HG02884 (cell line): ENCODE measurements at regions not wholly inside any gene's neighbourhood (a gene's known extent, or its start where the extent isn't known, plus 50 kb on each side); places are given as distances from the start of the nearest gene placed in this dataset.
"Not testable (repeated sequence)": the region's sequence is repeated elsewhere in the genome, so short reads cannot be mapped to it uniquely, and the experiment has no call there.

Source experiments
- ATAC-seq: cut with Tn5 transposase; IDR thresholded peaks from one replicate; pipeline ENCODE4 v1.9.1; 2021; ENCODE audit warnings: mild to moderate bottlenecking, moderate library complexity; ENCODE audit not compliant: unreplicated experiment

DNA sequence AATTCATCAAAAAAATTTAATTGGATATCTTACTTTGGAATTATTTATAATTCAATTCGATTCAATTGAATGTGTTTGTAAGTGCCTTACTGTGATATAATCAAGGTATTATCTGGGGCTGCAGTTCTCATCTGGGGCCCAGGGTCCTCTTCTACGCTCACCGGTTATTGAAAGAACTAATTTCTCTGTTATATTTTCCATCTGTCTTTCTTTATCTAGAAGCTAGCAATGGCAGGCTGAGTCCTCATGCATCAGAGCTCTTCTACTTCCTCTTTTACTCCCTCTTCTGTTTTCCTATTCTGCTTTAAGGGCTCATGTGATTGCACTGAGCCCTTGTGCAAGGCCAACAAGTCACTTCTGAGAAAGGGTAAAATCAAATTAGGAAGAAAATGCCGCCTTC is 315.6 kb downstream of the RAD51AP2 start:
- ATAC-seq = peak; percentile 94

DNA sequence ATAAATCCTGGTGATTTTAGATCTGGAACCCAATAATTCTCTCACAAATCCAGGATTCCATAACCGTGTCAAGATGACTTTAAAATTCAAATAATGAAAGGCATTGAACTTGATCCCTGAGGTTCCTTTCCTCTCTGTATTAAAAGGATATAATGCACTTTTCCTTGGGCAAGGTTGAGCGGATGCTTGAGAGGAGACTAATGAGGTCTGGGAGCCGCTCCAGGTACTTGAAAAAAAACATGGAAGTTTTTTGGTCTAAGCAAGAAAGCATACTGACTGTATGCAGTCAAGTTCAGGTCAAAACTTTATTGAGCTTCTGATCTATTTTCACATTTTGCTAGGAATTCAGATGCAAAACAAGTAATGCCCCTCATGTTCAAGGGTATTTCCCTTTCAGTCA is 318.5 kb downstream of the RAD51AP2 start:
- ATAC-seq = no peak

DNA sequence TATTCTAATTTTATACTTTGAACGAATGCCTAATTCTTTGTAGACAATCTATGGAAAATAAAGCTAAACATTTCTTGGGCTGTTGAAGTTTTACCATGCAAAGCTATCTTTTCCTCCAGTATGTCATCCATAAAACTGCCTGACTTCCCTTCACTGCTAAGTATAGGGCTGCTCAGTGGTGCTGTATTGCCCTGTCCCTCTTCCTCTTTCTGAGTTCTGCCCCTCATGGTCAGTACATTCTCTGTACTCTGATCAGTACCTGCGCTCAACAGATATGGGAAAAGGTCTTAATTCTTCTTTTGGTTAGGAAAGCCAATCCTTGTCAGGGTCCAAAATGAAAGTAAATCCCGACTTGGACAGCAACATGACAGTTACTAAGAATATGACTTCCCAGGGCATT is 321.9 kb downstream of the RAD51AP2 start:
- no peak for ATAC-seq

DNA sequence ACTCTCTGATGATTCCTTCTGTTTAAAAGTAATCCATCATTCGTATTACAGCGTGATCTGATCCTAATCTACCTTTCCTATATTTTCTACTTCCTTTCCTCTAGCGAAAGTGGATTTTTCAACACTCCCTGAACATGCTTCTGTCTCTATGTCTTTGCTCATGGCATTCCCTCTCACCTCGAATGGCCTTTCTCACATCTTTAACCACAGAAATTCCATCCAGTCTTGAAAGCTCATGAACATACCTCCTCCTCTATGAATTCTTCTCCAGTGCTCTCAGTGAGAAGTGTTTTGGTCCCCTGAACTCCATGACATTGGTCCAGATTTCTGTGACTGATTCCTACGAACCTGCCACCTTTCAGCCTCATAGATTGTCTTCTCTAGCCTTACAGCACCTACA is 323.2 kb downstream of the RAD51AP2 start:
- no peak for ATAC-seq

DNA sequence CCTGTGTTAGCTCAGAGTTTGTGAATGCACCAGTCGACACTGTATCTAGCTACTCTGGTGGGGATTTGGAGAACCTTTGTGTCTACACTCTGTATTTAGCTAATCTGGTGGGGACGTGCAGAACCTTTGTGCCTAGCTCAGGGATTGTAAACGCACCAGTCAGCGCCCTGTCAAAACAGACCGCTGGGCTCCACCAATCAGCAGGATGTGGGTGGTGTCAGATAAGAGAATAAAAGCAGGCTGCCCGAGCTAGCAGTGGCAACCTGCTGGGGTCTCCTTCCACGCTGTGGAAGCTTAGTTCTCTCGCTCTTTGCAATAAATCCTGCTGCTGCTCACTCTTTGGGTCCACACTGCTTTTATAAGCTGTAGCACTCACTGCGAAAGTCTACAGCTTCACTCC is 324.2 kb downstream of the RAD51AP2 start:
- no peak for ATAC-seq

DNA sequence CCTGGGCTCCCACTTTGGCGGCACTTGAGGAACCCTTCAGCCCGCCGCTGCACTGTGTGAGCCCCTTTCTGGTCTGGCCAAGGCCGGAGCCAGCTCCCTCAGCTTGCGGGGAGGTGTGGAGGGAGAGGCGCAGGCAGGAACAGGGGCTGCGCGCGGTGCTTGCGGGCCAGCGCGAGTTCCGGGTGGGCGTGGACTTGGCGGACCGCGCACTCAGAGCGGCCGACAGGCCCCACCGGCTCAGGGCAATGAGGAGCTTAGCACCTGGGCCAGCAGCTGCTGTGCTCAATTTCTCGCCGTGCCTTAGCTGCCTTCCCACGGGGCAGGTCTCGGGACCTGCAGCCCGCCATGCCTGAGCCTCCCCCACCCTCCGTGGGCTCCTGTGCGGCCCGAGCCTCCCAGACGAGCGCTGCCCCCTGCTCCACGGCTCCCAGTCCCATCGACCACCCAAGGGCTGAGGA is 324.8 kb downstream of the RAD51AP2 start:
- not testable (repeated sequence) for ATAC-seq

DNA sequence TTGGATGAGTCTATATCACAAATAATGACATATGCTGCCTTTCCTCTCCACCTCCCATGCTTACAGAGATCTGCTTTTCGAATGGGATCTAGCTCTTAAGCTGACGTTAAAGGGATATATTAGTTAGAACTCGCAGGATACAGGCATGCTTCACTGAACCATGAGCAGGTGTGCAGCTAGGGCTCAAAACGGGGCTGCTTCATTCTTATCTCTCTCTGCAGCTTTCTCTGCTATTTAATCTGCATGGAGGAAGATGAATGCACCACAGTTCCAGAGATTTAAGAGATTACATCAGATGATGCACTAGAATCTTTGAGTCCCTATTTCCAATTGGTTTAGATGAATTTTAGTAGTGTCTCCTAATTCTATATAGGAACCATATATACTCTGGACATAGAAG is 327.0 kb downstream of the RAD51AP2 start:
- no peak for ATAC-seq

DNA sequence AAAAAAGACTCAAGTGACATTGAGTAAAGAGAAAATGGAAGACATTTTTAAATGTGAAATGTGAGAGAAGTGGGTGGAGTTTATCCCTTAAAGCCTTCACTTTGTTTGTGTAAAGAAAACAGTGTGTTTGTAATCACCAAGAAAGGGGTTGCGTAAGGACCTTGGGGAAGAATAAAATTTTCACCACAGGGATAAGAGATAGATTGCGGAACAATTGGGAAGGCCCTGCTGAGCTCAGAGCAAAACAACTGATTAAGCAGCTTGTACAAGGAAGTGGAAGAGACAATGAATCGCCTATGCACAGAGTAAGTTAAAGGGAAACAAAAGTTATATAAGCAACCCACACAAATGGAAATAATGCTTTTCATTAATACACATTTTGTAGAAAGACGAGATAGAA is 327.7 kb downstream of the RAD51AP2 start:
- no peak for ATAC-seq

DNA sequence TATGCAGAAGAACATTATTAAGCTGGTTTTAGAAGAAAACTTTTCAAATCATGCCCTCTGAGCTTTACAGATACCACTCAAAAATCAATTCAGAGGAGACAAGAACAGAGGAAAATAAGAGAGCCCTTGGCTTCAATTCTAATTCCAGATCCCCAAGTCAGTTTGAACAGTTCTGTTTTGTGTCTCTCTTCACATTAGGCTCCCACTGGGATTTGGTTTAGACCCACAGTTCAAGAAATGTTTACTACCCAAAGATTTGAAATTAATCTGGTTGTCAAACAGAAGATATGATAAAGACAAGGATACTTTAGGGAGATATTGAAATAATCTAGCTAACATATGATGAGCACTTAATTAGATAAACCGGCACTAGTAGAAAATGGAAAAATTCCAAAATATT is 329.5 kb downstream of the RAD51AP2 start:
- ATAC-seq = no peak

DNA sequence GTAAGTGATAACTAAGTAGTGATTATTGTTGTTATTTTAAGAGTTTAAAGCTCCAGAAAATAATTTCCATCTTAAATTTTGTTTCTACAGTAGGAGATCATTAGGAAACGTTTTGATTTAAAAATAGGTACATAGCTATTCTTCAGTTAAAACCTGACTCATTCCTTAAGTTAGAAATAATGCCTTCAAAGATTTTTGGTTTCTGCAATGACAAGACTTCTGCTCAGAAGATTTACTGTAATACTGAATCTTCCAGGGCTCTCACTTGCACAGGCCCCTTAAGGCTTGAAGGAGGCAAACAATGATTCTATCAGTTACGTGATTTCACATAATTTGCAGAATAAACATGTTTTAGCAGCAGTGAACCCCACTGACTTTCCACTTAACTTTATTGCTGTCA is 333.7 kb downstream of the RAD51AP2 start:
- peak; percentile 61 for ATAC-seq

DNA sequence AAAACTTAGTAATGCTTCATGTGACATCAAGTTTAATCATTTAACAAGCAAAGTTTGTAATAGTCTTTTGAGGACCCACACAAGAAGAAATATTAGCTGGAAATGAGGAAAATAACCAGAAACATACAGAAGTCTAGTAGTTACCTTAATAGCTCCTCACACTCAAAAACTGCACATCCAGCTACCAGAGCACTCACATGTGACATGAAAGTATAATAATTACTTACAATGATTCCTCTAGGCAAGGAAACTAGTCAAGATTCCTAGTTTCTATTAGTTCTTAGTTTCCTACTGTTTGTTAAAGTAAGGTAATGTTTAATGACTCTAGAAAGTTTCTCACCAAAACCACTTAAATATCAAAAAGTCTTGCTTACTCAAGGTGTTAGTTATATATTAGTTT is 335.8 kb downstream of the RAD51AP2 start:
- no peak for ATAC-seq

DNA sequence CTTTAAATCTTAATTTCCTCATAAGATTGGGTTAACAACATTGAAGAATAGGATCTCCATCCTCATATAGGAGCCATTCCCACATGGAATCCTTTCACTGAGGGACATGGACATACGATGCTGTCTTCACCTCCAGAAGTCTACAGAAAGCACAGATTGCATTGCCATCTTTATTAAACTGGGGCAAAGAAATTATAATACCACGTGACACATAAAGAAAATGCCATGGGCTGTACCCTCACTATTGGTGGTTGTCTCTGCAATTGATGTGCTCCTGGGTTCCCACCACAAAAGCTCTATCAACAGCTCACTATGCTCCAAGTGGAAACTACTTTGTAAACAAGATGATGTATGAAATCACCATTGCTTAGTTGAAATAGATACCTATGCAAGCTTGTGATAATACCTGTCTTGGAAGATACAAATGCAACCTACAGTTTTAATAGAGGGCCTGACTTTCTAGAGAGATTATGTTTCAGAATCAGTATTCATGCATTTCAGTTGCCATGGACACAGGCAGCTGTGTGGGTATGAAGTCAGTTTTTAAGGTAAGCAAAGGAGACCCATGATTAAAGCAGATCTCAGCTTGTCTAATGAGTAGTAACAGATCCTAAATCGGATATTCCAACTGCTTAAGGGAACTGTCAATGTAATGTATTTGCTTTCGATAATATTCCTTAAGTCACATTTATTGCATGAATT is 337.0 kb downstream of the RAD51AP2 start:
- ATAC-seq = no peak

DNA sequence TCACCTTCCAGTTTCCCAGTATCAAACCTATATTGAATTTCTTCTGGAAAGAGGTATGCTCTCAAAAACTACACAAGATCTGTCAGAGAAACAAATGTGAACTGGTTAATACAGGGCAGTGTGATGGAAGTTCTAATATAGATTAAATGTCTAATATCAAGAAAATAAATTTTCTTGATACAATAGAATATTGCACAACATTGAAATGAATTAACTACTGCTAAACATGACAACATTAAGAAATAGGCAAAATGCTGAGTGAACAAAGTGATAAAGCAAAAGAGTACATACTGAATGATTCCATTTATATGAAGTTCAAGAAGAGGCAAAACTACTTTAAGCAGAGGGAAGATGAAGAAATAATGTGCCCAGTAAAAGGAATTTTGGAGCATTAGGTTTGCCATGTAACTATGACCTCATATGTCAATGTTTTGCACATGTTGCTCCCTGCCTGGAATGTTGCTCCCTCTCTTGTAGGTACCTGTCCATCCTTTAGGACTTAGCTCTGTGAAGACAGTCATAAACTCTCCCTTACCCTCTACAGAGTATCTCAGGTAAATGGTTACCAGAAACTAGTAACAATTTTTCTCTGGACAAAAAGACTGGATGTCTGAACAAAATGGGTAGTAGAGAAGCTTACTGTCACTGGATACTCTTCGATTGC is 339.0 kb downstream of the RAD51AP2 start:
- ATAC-seq = no peak

DNA sequence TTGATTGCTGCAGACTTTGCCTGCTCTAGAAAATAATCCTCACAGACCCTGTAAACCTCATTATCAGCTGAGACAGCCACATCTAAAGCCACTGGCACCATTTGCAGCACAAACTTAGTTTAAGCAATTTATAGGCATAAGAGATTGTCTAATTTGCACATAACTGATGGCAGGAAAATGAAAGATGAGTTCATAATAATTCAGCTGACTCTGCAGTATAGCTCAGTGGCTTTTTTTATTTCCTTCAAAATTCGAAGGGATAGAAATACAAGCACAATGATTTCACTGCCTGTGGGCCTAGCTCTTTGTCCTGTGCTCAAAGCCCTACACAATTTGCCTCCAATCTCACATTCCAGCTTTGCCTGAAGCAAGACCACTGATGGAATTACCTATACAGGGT is 341.2 kb downstream of the RAD51AP2 start:
- ATAC-seq = no peak

DNA sequence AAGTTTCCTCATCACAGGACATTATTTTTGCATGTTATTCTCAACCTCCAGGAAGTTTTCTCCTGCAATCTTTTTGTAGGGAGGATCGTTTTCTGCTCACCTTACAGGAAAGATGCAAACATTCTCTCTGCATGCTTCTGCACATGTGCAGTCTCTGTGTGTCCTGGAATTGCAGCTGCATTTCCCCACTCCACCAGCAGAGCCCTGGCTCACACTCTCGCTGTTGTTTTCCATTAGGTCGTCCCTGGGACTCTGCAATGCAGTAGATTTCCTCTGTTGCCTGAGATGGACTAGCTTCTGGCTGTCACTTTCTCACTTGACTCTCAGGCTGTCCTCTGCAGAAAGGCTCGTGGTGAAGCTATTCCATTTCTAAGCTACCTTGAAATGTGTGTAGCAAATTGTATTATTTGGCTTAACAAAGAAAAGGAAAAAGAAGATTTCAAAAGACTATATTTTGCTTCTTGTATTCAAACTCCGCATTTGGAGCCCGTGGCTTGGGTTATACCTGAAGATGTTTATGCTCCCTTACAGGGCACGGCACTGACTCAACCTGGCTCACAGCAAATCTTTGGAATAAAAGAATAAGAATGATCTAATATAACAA is 346.7 kb downstream of the RAD51AP2 start:
- ATAC-seq = peak; percentile 92

DNA sequence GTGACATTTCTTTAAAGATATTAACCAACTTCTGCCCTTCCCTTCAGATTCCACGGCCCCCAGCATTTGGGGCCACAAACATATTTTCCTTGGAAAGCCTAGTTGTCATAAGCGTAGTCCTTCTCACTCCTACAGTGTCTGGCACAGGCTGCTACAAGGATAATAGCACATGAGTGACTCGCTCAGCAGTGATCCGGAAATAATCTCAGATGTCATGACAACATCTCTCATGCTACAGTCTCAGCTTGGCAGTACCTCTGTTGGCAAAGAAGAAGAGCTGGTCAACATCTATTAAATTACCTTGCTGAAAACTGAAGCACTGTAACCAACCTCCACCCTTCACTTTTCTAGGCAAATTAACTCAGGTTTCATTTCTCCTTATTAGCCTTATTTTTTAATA is 351.7 kb downstream of the RAD51AP2 start:
- ATAC-seq = no peak

DNA sequence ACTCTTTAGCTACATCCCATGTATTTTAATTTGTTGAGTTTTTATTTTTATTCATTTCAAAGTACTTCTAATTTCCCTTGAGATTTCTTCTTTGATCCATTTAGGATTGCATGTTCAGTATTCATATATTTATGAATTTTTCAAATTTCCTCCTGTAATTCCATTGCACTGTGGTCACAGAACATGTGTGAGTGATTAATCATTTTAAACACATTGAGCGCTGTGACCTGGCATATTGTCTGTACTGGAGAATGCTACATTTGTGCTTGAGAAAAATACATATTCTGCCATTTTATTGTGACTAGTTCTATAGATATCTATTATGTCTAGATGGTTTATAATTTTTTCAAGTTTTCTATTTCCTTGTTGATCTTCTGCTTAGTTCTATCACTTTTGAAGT is 353.7 kb downstream of the RAD51AP2 start:
- no peak for ATAC-seq

DNA sequence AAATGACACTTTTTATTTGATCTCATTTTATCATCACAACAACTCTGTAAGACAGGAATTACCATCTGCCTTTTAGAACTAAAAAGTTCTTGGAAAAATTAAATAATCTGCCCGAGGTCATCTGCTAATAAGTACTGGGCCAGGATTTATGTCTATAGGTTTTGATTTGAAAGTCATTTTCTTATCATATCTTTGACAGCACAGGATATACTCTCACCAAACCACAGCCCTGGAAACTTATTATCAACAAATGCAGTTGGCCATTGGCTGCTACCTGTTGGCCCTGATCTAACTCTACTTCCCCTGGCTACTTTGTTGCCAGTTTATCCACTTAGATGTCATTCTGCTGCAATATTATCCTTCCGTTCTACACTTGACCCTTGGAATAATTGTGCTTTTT is 354.6 kb downstream of the RAD51AP2 start:
- no peak for ATAC-seq

DNA sequence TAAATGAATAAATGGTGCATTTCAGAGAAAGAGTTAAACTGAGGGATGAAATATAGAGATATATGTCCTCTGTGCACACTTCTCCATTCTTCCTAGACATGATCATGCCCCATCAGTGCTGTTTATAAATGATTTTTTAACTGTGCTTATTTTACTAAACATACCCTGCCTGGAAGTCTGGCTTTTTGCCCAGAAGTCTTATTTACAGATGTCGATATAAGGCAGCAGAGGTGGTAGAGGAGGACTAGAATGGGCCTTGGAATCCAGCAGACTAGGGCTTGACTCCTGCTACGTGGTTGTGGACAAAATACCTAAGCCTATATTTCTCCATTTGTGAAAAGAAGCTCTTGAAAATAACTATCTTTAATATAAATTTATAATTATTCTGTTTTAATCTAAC is 355.5 kb downstream of the RAD51AP2 start:
- ATAC-seq = no peak

DNA sequence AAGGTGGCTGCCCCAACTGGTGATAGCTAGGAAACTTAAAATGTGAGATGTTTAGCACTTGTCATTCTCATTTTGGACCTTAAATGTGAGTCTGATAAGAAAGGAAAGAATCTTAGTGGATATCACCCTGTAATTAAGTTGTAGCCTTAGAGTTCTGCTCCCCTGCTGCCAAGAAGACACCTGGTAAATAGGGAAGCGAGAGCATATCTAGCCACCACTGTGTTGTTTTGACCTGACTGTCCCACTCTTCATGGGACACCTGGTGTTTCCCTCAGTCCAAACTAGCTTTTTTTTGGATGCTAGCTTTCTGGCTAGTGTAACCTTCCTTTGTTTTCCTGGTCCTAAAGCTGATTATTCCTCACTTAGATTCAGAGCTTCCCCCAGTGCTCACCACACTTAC is 357.6 kb downstream of the RAD51AP2 start:
- peak; percentile 54 for ATAC-seq

DNA sequence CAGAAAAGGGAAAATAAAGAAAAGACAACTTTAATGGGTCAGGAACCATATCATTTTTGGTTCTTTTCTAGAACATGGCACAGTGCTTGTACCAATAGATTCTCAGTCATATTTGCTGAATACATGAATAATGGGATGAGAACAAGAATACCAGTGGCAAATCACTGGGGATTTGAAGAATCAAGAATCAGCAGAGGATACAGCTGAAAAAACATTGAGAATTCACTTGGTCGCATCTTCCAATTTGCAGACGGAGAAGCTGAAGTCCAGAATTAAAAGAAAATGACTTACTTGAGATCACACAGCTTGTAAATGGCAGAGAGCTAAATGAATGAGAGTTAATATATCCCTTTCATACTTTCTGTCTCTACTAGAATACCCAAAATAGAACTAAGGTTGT is 362.2 kb downstream of the RAD51AP2 start:
- ATAC-seq = no peak

DNA sequence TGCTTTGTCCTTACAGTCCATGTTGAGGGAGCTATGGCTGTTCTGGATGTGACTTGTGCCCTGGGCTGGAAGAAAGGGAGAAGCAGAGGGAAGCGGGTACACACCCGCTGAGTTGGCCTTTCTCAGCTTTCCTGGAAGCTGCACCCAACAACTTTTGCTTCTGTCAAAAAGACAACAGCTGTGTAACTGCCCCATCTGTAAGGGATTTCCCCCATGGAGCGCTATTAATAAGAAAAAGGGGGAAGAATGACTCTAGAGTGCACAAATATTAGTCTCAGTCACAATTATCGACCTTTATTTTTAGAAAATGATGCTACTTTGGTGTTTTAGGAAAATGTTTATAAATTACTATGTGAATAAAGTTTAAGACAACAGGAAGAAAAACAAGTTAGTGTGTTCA is 368.3 kb downstream of the RAD51AP2 start:
- ATAC-seq = no peak
